ENCODE measurements at regions not wholly inside any gene's neighbourhood (a gene's known extent, or its start where the extent isn't known, plus 50 kb on each side); places are given as distances from the start of the nearest gene placed in this dataset.
A peak's percentile ranks its signal among the peaks of the same experiment; 100 is the strongest.

DNA sequence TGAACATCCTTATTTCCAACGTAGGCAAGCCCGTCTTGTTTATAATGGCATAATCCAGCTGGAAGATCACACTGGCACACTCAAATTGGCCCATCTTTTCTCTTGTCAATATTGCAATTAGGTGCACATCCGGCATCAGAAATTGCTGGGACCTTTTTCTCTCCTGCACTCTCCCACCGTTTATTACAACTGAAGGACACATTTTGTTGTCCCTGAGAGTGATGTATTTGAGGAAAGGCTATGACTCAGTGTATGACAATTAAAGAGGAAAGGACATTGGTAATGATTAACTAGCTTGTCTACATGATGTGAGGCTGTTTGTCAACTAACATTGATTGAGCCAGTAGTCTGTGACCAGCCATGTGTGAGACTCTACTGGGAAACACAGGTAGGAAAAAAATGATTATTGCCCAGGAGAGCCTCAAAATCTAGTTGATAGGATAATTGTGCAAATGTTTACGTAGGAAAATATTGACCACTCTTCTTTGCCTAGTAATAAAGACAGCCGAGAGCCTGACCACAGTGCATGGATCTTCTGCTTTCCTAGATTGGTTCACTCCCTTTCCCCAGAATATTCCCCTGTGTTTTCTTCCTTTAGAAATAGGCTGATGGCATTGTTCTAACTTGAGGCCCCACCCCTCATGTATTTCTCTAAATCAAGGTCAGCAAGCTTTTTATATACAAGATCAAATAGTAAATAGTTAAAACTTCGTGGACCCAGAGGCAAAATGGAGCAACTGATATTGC, 230.0 kb upstream of the BTBD3 start (continued):
- TF ChIP-seq MEIS1 (CRISPR knock-in tag; IDR thresholded peaks at IDR 0.05; ENCODE audit: borderline replicate concordance) (peak; percentile 81; the same call in 1 of the 2 replicates), ZSCAN31 (CRISPR knock-in tag; IDR thresholded peaks at IDR 0.05; ENCODE audit: low read depth) (no peak), ZMYM4 (CRISPR knock-in tag; IDR thresholded peaks at IDR 0.05) (no peak), HOXD1 (CRISPR knock-in tag; IDR thresholded peaks at IDR 0.05) (no peak), DR1 (CRISPR knock-in tag; IDR thresholded peaks at IDR 0.05) (no peak), ZFP62 (CRISPR knock-in tag; IDR thresholded peaks at IDR 0.05) (no peak), ZNF337 (CRISPR knock-in tag; IDR thresholded peaks at IDR 0.05; ENCODE audit: borderline replicate concordance, low read depth) (no peak), ZNF431 (CRISPR knock-in tag; IDR thresholded peaks at IDR 0.05; ENCODE audit: borderline replicate concordance, low read depth) (peak; percentile 53; the same call in 1 of the 2 replicates), TEAD2 (CRISPR knock-in tag; IDR thresholded peaks at IDR 0.05) (no peak), ELF1 (CRISPR knock-in tag; IDR thresholded peaks at IDR 0.05) (peak; percentile 26; the same call in 1 of the 2 replicates), EEA1 (CRISPR knock-in tag; IDR thresholded peaks at IDR 0.05; ENCODE audit: borderline replicate concordance) (no peak), ZNF121 (CRISPR knock-in tag; IDR thresholded peaks at IDR 0.05) (0 out of 2 replicates have a peak, but pooled peaks have one; percentile 45), ZNF775 (CRISPR knock-in tag; IDR thresholded peaks at IDR 0.05; ENCODE audit: borderline replicate concordance) (no peak), ZFP36L1 (CRISPR knock-in tag; IDR thresholded peaks at IDR 0.05) (peak; percentile 62; the same call in 1 of the 2 replicates), HNF4G (IDR thresholded peaks at IDR 0.05; ENCODE audit: borderline replicate concordance, low read depth, low read length) (no peak), HNF4G (CRISPR knock-in tag; IDR thresholded peaks at IDR 0.05; ENCODE audit: borderline replicate concordance, low read depth) (no peak), ZNF256 (CRISPR knock-in tag; conservative IDR thresholded peaks at IDR 0.05) (no peak), SUZ12 (IDR thresholded peaks at IDR 0.05; ENCODE audit: low read depth, low read length) (no peak), FOXM1 (CRISPR knock-in tag; IDR thresholded peaks at IDR 0.05) (no peak), ONECUT2 (CRISPR knock-in tag; IDR thresholded peaks at IDR 0.05) (no peak), ZNF629 (CRISPR knock-in tag; conservative IDR thresholded peaks at IDR 0.05) (no peak), HNRNPH1 (optimal IDR thresholded peaks at IDR 0.05; ENCODE audit: low read depth, low read length) (no peak), CENPT (CRISPR knock-in tag; IDR thresholded peaks at IDR 0.05; ENCODE audit: low read depth) (no peak), SKI (IDR thresholded peaks at IDR 0.05; ENCODE audit: partially characterized antibody) (no peak), ARNT (IDR thresholded peaks at IDR 0.05) (no peak), SATB2 (CRISPR knock-in tag; IDR thresholded peaks at IDR 0.05) (no peak)
- TF ChIP-seq, protein P1, sequence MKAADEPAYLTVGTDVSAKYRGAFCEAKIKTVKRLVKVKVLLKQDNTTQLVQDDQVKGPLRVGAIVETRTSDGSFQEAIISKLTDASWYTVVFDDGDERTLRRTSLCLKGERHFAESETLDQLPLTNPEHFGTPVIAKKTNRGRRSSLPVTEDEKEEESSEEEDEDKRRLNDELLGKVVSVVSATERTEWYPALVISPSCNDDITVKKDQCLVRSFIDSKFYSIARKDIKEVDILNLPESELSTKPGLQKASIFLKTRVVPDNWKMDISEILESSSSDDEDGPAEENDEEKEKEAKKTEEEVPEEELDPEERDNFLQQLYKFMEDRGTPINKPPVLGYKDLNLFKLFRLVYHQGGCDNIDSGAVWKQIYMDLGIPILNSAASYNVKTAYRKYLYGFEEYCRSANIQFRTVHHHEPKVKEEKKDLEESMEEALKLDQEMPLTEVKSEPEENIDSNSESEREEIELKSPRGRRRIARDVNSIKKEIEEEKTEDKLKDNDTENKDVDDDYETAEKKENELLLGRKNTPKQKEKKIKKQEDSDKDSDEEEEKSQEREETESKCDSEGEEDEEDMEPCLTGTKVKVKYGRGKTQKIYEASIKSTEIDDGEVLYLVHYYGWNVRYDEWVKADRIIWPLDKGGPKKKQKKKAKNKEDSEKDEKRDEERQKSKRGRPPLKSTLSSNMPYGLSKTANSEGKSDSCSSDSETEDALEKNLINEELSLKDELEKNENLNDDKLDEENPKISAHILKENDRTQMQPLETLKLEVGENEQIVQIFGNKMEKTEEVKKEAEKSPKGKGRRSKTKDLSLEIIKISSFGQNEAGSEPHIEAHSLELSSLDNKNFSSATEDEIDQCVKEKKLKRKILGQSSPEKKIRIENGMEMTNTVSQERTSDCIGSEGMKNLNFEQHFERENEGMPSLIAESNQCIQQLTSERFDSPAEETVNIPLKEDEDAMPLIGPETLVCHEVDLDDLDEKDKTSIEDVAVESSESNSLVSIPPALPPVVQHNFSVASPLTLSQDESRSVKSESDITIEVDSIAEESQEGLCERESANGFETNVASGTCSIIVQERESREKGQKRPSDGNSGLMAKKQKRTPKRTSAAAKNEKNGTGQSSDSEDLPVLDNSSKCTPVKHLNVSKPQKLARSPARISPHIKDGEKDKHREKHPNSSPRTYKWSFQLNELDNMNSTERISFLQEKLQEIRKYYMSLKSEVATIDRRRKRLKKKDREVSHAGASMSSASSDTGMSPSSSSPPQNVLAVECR (CRISPR knock-in tag; IDR thresholded peaks at IDR 0.05; ENCODE audit: borderline replicate concordance) = no peak
- TF ChIP-seq, protein P2, sequence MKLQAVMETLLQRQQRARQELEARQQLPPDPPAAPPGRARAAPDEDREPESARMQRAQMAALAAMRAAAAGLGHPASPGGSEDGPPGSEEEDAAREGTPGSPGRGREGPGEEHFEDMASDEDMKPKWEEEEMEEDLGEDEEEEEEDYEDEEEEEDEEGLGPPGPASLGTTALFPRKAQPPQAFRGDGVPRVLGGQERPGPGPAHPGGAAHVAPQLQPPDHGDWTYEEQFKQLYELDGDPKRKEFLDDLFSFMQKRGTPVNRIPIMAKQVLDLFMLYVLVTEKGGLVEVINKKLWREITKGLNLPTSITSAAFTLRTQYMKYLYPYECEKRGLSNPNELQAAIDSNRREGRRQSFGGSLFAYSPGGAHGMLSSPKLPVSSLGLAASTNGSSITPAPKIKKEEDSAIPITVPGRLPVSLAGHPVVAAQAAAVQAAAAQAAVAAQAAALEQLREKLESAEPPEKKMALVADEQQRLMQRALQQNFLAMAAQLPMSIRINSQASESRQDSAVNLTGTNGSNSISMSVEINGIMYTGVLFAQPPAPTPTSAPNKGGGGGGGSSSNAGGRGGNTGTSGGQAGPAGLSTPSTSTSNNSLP (IDR thresholded peaks at IDR 0.05; ENCODE audit: low read depth, low read length) = peak; percentile 97
